ENCODE measurements at regions not wholly inside any gene's neighbourhood (a gene's known extent, or its start where the extent isn't known, plus 50 kb on each side); places are given as distances from the start of the nearest gene placed in this dataset.
"Not testable (repeated sequence)": the region's sequence is repeated elsewhere in the genome, so short reads cannot be mapped to it uniquely, and the experiment has no call there.

DNA sequence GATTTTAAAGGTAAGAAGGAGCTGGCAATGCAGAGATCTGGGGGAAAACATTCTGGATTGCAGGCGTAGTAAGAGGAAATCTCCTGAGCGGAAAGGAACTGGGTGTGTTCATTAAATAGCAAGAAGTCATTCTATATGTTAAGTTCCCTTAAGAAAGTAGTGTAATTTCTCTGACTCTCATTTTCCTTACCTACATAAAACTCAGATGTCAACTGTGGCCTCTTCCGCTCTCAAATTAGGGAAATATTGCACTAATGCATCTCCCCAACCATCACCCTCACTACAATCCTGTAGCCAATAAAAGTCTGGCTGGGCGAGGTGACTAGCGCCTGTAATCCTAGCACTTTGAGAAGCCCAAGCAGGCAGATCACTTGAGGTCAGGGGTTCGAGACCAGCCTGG, 89.0 kb upstream of the CDC42EP3 start:
- WGBS, 2 donors = 77 to 85% methylated on average over 6 of the region's 6 CpGs
- Histone ChIP-seq H3K9me3 (no peaks in the 10 kb centered on the region), H3K27me3 (peaks cover 0 to 16% (median 0%) of the 10 kb centered on the region in 4 donors), H3K4me1 (peaks cover 0 to 14% (median 3%) of the 10 kb centered on the region in 3 donors), H3K4me3 (no peak overlapping the region), H3K27ac (no peak overlapping the region), H3K36me3 (no peaks in the 10 kb centered on the region)
- no peak for DNase-seq
- intact Hi-C loops (cut with DNase I) = no loop called here
- no peak for TF ChIP-seq POLR2A (IDR thresholded peaks at IDR 0.05)
- TF ChIP-seq, protein P1, sequence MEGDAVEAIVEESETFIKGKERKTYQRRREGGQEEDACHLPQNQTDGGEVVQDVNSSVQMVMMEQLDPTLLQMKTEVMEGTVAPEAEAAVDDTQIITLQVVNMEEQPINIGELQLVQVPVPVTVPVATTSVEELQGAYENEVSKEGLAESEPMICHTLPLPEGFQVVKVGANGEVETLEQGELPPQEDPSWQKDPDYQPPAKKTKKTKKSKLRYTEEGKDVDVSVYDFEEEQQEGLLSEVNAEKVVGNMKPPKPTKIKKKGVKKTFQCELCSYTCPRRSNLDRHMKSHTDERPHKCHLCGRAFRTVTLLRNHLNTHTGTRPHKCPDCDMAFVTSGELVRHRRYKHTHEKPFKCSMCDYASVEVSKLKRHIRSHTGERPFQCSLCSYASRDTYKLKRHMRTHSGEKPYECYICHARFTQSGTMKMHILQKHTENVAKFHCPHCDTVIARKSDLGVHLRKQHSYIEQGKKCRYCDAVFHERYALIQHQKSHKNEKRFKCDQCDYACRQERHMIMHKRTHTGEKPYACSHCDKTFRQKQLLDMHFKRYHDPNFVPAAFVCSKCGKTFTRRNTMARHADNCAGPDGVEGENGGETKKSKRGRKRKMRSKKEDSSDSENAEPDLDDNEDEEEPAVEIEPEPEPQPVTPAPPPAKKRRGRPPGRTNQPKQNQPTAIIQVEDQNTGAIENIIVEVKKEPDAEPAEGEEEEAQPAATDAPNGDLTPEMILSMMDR (IDR thresholded peaks at IDR 0.05) = no peak

DNA sequence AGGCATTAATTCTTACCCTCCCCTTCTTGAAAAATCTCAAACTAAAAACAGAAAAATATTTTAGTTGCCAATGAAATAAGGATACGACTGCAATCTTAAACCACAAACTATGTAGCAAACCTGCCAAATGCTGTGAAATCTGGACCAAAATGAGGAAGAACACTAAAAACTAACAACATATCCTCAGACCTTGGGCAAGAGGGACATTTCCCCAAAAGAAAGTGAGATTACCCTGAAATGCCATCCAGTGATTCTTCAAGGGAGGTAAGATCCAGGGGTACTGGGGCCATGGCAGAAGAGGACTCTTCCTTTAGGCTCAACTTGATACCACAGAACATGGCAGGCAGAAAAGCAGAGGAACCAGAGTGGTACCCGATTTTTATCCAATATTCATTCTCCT, 90.8 kb upstream of the CDC42EP3 start:
- intact Hi-C loops (cut with DNase I); H3K4me1 ChIP-seq; H3K27ac ChIP-seq; H3K9me3 ChIP-seq; DNase-seq; H3K4me3 ChIP-seq; H3K36me3 ChIP-seq: not testable (repeated sequence)
- WGBS, 2 donors = 64 to 73% methylated on average over 2 of the region's 2 CpGs
- peaks cover 0 to 18% (median 0%) of the 10 kb centered on the region in 4 donors for H3K27me3 ChIP-seq

DNA sequence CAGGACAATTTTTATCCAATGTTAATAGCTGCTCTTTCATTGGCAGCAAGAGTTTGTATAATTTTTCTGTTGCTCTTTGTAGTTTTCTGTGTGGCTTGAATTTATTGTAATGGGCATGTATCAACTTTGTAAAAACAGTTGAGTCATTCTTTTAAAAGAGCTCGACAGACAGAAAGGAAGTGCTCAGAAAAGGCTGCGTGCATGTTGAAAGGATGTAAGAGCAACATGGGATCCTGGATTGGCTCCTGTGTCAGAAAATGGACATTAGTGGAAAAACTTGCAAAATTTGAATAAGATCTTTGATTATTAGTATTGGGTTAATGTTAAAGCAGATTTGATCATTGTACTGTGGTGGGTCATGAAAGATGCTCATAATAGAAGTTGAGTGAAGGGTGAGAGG, 93.3 kb upstream of the CDC42EP3 start:
- no peak for DNase-seq
- H3K27ac ChIP-seq = no peak overlapping the region
- intact Hi-C loops (cut with DNase I) = no loop called here
- WGBS, 2 donors = 0 to 7% methylated on average over 1 to 2 of the region's 2 CpGs
- TF ChIP-seq, protein P1 (IDR thresholded peaks at IDR 0.05) = no peak
- no peak for TF ChIP-seq POLR2A (IDR thresholded peaks at IDR 0.05)
- no peaks in the 10 kb centered on the region for H3K9me3 ChIP-seq
- H3K4me3 ChIP-seq = no peak overlapping the region
- H3K27me3 ChIP-seq = peaks cover 0 to 21% (median 0%) of the 10 kb centered on the region in 4 donors
- H3K4me1 ChIP-seq = peaks cover 0 to 12% (median 0%) of the 10 kb centered on the region in 3 donors
- H3K36me3 ChIP-seq = no peaks in the 10 kb centered on the region

DNA sequence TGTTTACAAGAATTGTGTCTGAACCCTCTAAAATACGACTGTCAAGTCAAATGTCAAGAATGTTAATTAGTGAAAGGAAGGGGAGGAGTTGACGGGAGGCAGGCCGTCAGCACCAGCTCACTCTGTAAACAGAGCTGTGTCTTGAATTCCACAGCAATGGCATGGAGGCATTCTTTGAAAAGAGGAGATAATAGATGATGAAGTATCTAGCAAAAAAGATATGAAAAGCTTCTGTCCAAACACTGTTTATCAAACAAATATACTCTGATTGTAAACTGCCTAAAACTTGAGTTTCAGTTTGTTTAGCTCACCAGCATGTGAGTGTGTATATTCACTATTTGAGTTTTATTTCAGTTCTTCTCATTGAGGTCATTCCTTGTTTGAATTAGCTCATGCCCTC, 94.7 kb upstream of the CDC42EP3 start:
- intact Hi-C loops (cut with DNase I) = no loop called here
- TF ChIP-seq, protein P1 (IDR thresholded peaks at IDR 0.05) = no peak
- TF ChIP-seq POLR2A (IDR thresholded peaks at IDR 0.05) = no peak
- Histone ChIP-seq H3K4me3 (no peak overlapping the region), H3K27me3 (peaks cover 0 to 21% (median 0%) of the 10 kb centered on the region in 4 donors), H3K9me3 (no peaks in the 10 kb centered on the region), H3K27ac (peak overlapping the region in 1 of 4 donors; percentile 21), H3K4me1 (peaks cover 0 to 12% (median 0%) of the 10 kb centered on the region in 3 donors), H3K36me3 (no peaks in the 10 kb centered on the region)
- WGBS, 2 donors = 47 to 57% methylated on average over 3 of the region's 3 CpGs
- DNase-seq = no peak

DNA sequence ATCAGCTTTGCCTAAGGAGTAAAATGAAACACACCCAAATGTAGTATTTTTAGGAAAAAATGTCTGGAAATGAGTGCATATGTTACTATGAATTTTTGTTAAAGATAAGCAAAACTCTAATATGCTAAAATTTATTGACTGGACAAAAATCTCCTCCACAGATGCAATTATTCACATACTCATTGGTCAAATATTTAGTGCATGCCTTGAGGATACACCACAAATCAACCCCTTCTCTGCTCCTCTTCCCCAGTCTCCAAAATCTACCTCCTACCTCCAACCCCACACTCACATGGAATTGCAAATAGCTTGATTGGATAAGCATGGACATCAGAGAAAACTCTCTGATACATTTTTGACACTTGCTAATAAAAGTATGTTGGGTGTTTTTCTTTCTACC, 95.6 kb upstream of the CDC42EP3 start:
- TF ChIP-seq POLR2A (IDR thresholded peaks at IDR 0.05) = no peak
- TF ChIP-seq, protein P1 (IDR thresholded peaks at IDR 0.05) = no peak
- Histone ChIP-seq H3K9me3 (no peaks in the 10 kb centered on the region), H3K4me1 (peaks cover 0 to 12% (median 0%) of the 10 kb centered on the region in 3 donors), H3K27me3 (peaks cover 0 to 28% (median 0%) of the 10 kb centered on the region in 4 donors), H3K4me3 (no peak overlapping the region), H3K27ac (no peak overlapping the region), H3K36me3 (no peaks in the 10 kb centered on the region)
- intact Hi-C loops (cut with DNase I) = no loop called here
- DNase-seq = no peak

Measured in esophagus squamous epithelium (tissue), 5 donors.